ENCODE measurements at regions not wholly inside any gene's neighbourhood (a gene's known extent, or its start where the extent isn't known, plus 50 kb on each side); places are given as distances from the start of the nearest gene placed in this dataset.

- TF ChIP-seq POLR2A (IDR thresholded peaks at IDR 0.05) (no peak), EP300 (IDR thresholded peaks at IDR 0.05) (no peak), CTCF (IDR thresholded peaks at IDR 0.05) (no peak), POLR2AphosphoS5 (IDR thresholded peaks at IDR 0.05) (no peak)
Observed at GRCh38 chr1:166391279-166392066, 224.7 kb upstream of the FAM78B start.
